Caco-2 (cell line): ENCODE measurements at regions not wholly inside any gene's neighbourhood (a gene's known extent, or its start where the extent isn't known, plus 50 kb on each side); places are given as distances from the start of the nearest gene placed in this dataset.

ENCODE experiments used
- BruUV-seq: library from RNA; stranded (reverse); fragments of 400-500 nt; replicated peaks from 2 replicates; lab custom pipeline; 2021; lab: Mats Ljungman, UMichigan
- CTCF ChIA-PET: fragments of 300-600 bp; sonication (Branson Sonifier 250); formaldehyde crosslinking; loops from one replicate; lab custom pipeline; 2022; ENCODE audit warnings: antibody characterized with exemption; lab: Charles Lee
- POLR2A ChIA-PET: fragments of 300-600 bp; sonication (Branson Sonifier 250); formaldehyde crosslinking; loops from one replicate; lab custom pipeline; 2022; ENCODE audit warnings: antibody characterized with exemption; lab: Charles Lee
- DNase-seq, 2 experiments: peaks; one replicate each; pipeline versions ENCODE4 v3.0.0 to v3.0.0-alpha.2; 2020 to 2022
- H3K27me3 ChIP-seq: replicated peaks from 2 replicates; pipeline ENCODE4 v1.6.0; 2011; ENCODE audit warnings: low read length; ENCODE audit not compliant: control insufficient read depth, insufficient read depth
- H3K36me3 ChIP-seq: 2 replicates; pipeline ENCODE4 v1.5.1; 2011; ENCODE audit warnings: low read length; ENCODE audit not compliant: control insufficient read depth, insufficient read depth
- H3K4me1 ChIP-seq: fragments of 250-450 bp; sonication (Bioruptor Pico); 2 replicates; pipeline ENCODE4 v1.5.1; 2020; ENCODE audit warnings: mild to moderate bottlenecking
- H3K4me3 ChIP-seq: 2 replicates; pipeline ENCODE4 v1.5.1; 2011; ENCODE audit warnings: low read depth, mild to moderate bottlenecking, control low read depth, low read length
- H3K9me3 ChIP-seq: fragments of 250-450 bp; sonication (Bioruptor Pico); 2 replicates; pipeline ENCODE4 v1.5.1; 2020; ENCODE audit warnings: mild to moderate bottlenecking, moderate library complexity
- H3K27ac Mint-ChIP-seq: one replicate; pipeline ENCODE4 v1.8.0; 2022; ENCODE audit warnings: mixed read lengths; ENCODE audit not compliant: unreplicated experiment
- H3K27me3 Mint-ChIP-seq: one replicate; pipeline ENCODE4 v1.8.0; 2022; ENCODE audit warnings: mixed read lengths; ENCODE audit not compliant: insufficient read depth, unreplicated experiment
- H3K36me3 Mint-ChIP-seq: one replicate; pipeline ENCODE4 v1.8.0; 2022; ENCODE audit warnings: mild to moderate bottlenecking, mixed read lengths; ENCODE audit not compliant: insufficient read depth, unreplicated experiment
- H3K4me1 Mint-ChIP-seq: one replicate; pipeline ENCODE4 v1.8.0; 2022; ENCODE audit warnings: low read depth, mixed read lengths; ENCODE audit not compliant: unreplicated experiment
- H3K4me3 Mint-ChIP-seq: one replicate; pipeline ENCODE4 v1.8.0; 2022; ENCODE audit warnings: mild to moderate bottlenecking, moderate library complexity, mixed read lengths; ENCODE audit not compliant: unreplicated experiment
- H3K9me3 Mint-ChIP-seq: one replicate; pipeline ENCODE4 v1.8.0; 2022; ENCODE audit warnings: mixed read lengths; ENCODE audit not compliant: unreplicated experiment
- CTCF ChIP-seq, 2 experiments: fragments of 200-600 bp in 1 of 2; IDR thresholded peaks; 1 replicate in 1 of 2; 2 replicates in 1 of 2; pipeline versions ENCODE4 v1.5.1 to v1.8.0; 2011 to 2022; ENCODE audit warnings: antibody characterized with exemption in 1 of 2, control low read depth in 1 of 2, inconsistent platforms in 1 of 2, low read depth in 1 of 2, low read length in 1 of 2, mild to moderate bottlenecking in 1 of 2, moderate library complexity in 1 of 2; ENCODE audit not compliant: insufficient read depth in 1 of 2, severe bottlenecking in 1 of 2, unreplicated experiment in 1 of 2
- intact Hi-C: fragments of 100-400 bp; cut with micrococcal nuclease; formaldehyde crosslinking; loops from one replicate; pipeline ENCODE4 v1.10.0; 2022; ENCODE audit not compliant: unreplicated experiment

DNA sequence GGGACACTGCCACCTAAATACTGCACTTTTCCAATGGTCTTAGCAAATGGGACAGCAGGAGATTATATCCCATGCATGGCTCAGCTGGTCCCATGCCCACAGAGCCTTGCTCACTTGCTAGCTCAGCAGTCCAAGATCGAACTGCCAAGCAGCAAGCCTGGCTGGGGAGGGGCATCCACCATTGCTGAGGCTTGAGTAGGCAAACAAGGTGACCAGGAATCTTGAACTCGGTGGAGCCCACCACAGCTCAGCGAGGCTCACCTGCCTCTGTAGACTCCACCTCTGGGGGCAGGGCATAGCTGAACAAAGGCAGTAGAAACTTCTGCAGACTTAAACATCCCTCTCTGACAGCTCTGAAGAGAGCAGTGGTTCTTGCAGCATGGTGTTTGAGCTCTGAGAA is 370.8 kb upstream of the MGAT4C start:
- no peak overlapping the region for H3K27ac Mint-ChIP-seq
- H3K9me3 ChIP-seq = peaks cover 15% of the 10 kb centered on the region; the same call in 1 of the 2 replicates
- BruUV-seq = no TSS peak
- no peaks in the 10 kb centered on the region for H3K27me3 ChIP-seq
- no peaks in the 10 kb centered on the region for H3K4me1 Mint-ChIP-seq
- intact Hi-C loops = no loop called here
- CTCF ChIA-PET = no interaction called here
- no peaks in the 10 kb centered on the region for H3K36me3 ChIP-seq
- H3K27me3 Mint-ChIP-seq = no peaks in the 10 kb centered on the region
- H3K4me3 Mint-ChIP-seq = no peak overlapping the region
- no peak for DNase-seq
- no peak for TF ChIP-seq CTCF (IDR thresholded peaks at IDR 0.05; ENCODE audit: insufficient read depth in 1 of 2, low read depth in 1 of 2, low read length in 1 of 2, severe bottlenecking in 1 of 2, unreplicated experiment in 1 of 2)
- H3K36me3 Mint-ChIP-seq = no peaks in the 10 kb centered on the region
- H3K4me1 ChIP-seq = no peaks in the 10 kb centered on the region
- no peak overlapping the region for H3K4me3 ChIP-seq
- H3K9me3 Mint-ChIP-seq = no peaks in the 10 kb centered on the region
- POLR2A ChIA-PET = no interaction called here

GRCh38 chr12:86623267-86623666 is 367.1 kb upstream of the MGAT4C start:
- Mint-ChIP-seq H3K27ac (no peak overlapping the region), H3K27me3 (no peaks in the 10 kb centered on the region), H3K4me3 (no peak overlapping the region), H3K4me1 (no peaks in the 10 kb centered on the region), H3K36me3 (no peaks in the 10 kb centered on the region), H3K9me3 (no peaks in the 10 kb centered on the region)
- intact Hi-C loops = no loop called here
- Histone ChIP-seq H3K4me3 (no peak overlapping the region), H3K27me3 (no peaks in the 10 kb centered on the region), H3K36me3 (no peaks in the 10 kb centered on the region), H3K4me1 (no peaks in the 10 kb centered on the region), H3K9me3 (peaks cover 15% of the 10 kb centered on the region; the same call in 1 of the 2 replicates)
- no peak for TF ChIP-seq CTCF (IDR thresholded peaks at IDR 0.05; ENCODE audit: insufficient read depth in 1 of 2, low read depth in 1 of 2, low read length in 1 of 2, severe bottlenecking in 1 of 2, unreplicated experiment in 1 of 2)
- ChIA-PET CTCF (no interaction called here), POLR2A (no interaction called here)
- BruUV-seq = no TSS peak
- DNase-seq = no peak

DNA sequence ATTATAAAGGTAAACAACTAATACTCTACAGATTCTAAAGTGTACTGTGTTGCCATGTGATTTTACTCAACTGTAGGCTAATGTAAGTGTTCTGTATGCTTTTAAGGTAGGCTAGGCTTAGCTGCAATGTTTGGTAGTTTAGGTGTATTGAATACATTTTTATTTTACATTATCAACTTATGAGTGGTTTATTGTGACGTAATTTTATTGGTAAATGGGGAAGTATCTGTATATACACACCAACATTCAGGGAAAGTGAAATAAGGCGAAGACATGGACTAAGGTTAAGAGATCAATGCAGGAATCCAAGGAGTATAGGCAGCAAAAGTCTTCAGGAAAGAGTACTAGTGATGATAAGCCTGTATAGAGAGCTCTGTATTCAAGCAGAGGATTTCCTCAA is 365.8 kb upstream of the MGAT4C start:
- Histone ChIP-seq H3K9me3 (peaks cover 15% of the 10 kb centered on the region; the same call in 1 of the 2 replicates), H3K27me3 (no peaks in the 10 kb centered on the region), H3K4me3 (no peak overlapping the region), H3K36me3 (no peaks in the 10 kb centered on the region), H3K4me1 (no peaks in the 10 kb centered on the region)
- no peak overlapping the region for H3K27ac Mint-ChIP-seq
- POLR2A ChIA-PET = no interaction called here
- no peaks in the 10 kb centered on the region for H3K9me3 Mint-ChIP-seq
- no peak for DNase-seq
- CTCF ChIA-PET = no interaction called here
- BruUV-seq = no TSS peak
- TF ChIP-seq CTCF (IDR thresholded peaks at IDR 0.05; ENCODE audit: insufficient read depth in 1 of 2, low read depth in 1 of 2, low read length in 1 of 2, severe bottlenecking in 1 of 2, unreplicated experiment in 1 of 2) = no peak
- intact Hi-C loops = no loop called here
- no peak overlapping the region for H3K4me3 Mint-ChIP-seq
- H3K27me3 Mint-ChIP-seq = no peaks in the 10 kb centered on the region
- H3K36me3 Mint-ChIP-seq = no peaks in the 10 kb centered on the region
- H3K4me1 Mint-ChIP-seq = no peaks in the 10 kb centered on the region
